OCI-M2 (cell line): ENCODE measurements at regions not wholly inside any gene's neighbourhood (a gene's known extent, or its start where the extent isn't known, plus 50 kb on each side); places are given as distances from the start of the nearest gene placed in this dataset.
"Not testable (repeated sequence)": the region's sequence is repeated elsewhere in the genome, so short reads cannot be mapped to it uniquely, and the experiment has no call there.

ENCODE experiments used
- DNase-seq: peaks from one replicate; lab custom pipeline; 2025; ENCODE audit not compliant: unreplicated experiment; lab: John Stamatoyannopoulos, UW

DNA sequence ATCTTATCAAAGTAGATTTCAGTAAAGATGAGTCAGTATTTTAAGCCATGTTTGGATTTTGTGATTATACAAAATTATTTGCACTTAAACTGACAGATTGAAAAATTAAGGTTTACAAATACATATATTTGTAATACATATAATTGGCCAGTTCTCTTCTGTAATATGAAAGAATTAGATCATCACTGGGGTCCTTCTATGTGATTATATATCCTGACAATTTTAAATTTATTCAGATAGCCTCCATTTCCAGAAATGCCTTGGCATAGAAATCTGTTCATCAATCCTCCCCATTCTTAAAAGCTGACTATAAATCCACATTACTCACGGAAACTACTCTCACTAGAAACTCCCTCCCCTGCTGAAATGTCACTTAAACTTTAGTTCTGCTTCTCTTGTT, 280.4 kb upstream of the ANXA10 start:
- no peak for DNase-seq

DNA sequence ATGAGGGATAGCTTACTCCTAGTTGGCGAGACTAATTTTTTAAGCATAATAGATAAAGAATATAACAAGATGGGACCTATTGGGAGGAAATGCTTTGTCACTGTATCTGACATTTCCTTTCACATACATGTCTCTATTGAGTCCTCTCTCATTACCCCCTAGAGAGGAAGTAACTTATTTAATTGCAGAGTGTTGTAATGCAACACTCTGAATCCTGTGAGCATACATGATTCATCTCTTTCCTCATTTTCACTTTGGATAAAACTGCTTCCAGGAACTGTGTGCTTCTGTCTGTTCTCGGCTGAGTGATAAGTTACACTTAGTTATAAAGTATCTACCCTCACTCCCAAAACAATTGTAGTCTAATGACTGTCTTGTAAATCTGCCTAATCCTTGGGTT, 266.1 kb upstream of the ANXA10 start:
- no peak for DNase-seq

DNA sequence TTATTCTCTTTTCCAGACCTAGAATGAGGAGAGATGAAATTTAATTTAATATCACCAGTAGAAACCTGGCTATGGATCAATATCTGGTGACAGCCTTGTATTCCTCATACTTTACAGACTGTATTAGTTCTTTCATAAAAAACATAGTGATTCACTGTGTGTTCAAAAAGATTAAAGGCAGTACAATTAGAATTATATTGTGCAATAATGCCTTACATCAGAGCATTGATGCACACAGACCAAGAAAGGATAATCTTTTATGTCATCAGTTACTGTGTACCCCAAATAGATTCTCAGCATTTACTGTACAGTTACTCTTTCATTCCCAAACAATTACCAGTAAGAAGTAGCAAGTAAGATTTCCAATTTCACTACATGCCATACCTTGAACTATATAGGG, 260.5 kb upstream of the ANXA10 start:
- DNase-seq, result no peak

DNA sequence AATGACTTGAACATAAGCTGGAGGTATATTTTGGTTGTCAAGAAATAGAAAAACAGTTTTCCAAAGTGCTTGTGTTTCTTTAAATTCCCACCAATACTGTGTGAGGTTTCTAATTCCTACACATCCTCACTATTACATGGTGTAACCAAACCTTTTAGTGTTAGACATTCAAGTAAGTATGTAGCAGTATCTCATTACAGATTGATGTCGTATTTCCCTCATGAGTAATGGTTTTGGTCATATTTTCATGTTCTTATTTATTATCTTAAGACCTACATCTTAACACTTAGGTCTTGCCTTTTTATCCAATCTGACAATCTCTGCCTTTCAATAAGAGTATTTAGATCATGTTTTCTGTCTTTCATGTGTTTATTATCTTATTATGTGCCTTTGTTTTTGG, 253.7 kb upstream of the ANXA10 start:
- DNase-seq, result no peak

- no peak for DNase-seq
Observed at GRCh38 chr4:167842487-167842886, 249.8 kb upstream of the ANXA10 start.

DNA sequence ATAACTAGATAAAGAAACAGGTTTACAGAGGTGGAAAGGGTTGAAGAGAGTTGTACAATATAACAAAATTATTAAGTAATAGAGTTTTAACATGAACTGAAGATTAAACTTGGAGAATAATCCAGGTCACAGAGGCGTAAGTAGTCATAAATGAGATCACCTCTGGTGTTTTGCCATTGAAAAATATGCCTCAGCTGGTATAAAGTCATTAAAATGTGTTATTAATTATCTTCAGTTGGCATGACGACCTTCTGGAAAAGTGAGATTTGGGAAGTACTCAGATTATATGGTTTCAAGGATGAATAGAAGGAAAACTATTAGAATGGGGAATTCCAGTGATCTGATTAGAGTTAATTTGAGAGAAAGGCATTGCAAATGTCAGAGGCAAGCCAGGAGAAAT, 237.5 kb upstream of the ANXA10 start:
- DNase-seq, result no peak

GRCh38 chr4:167858127-167858526, 234.2 kb upstream of the ANXA10 start:
- not testable (repeated sequence) for DNase-seq

GRCh38 chr4:167867191-167867590, 225.1 kb upstream of the ANXA10 start:
- no peak for DNase-seq

DNA sequence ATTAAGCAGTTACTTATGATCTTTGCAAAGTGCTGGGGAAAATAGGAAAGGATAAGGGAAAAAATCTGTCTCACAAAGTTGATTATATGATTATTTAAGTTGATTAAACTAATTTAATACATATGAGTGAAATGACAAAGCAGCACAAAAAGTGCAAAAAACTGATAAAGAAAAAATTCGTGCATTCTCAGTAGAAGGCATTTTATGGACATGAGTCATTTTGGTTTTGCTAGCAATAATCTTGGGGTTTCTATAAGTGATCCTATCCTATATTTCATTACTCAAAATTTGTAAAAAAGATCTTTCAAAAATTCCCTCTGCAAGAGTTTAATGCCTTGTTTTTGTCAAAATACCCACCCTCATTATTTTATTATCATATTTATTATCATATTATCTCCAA, 224.2 kb upstream of the ANXA10 start:
- no peak for DNase-seq

GRCh38 chr4:167873496-167873895, 218.8 kb upstream of the ANXA10 start:
- DNase-seq, result no peak

DNA sequence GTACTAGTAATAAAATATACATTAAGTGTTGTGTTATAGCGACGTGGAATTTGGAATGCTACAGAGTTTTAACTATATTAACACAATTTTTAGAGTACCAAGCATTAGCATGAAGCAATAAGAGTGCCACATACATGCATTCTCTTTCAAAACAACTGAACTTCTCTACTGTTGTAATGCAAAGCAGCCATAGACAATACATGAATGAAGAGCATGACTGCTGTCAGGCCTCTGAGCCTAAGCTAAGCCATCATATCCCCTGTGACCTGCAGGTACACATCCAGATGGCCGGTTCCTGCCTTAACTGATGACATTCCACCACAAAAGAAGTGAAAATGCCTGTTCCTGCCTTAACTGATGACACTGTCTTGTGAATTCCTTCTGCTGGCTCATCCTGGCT, 216.2 kb upstream of the ANXA10 start:
- DNase-seq, result not testable (repeated sequence)

GRCh38 chr4:167877826-167878225, 214.5 kb upstream of the ANXA10 start:
- DNase-seq, result not testable (repeated sequence)

- no peak for DNase-seq
Observed at GRCh38 chr4:167883266-167883665, 209.1 kb upstream of the ANXA10 start.

GRCh38 chr4:167885071-167885470, 207.3 kb upstream of the ANXA10 start:
- DNase-seq, result no peak

DNA sequence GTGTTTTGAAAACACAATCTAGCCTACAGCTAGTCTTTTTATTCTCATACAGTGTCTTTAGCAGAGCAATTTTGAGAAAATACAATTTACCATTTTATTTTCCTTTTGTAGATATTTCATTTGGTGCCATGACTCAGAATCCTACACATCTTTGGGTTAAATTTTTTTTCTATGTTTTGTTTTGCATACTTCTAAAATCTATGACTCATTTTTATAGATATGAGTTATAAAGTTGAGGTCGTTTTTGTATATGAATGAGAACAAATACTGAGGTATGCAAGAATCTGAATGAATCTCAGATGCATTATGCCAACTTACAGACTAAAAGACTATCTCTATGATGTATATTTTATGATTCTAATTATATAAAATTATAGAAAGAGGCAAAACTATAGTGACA, 206.5 kb upstream of the ANXA10 start:
- DNase-seq, result no peak

- no peak for DNase-seq
Observed at GRCh38 chr4:167887726-167888125, 204.6 kb upstream of the ANXA10 start.

DNA sequence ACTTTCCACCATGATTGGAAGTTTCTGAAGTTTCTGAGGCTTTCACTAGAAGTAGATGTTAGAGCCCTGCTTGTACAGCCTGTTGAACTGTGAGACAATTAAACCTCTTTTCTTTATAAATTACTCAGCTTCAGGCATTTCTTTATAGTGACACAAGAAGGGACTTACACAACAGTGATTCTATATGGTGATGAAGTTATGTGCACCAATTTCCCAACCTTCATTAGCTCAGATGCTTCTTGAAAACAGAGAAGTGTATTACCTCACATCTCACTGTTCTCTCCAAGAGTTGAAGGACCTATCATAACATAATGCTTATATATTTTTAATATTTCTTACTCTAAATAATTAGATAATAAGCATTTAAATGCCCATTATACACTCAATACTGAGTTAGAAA, 202.1 kb upstream of the ANXA10 start:
- no peak for DNase-seq

GRCh38 chr4:167893531-167893930, 198.8 kb upstream of the ANXA10 start:
- no peak for DNase-seq

- DNase-seq, result not testable (repeated sequence)
Observed at GRCh38 chr4:167896260-167896659, 196.1 kb upstream of the ANXA10 start.

GRCh38 chr4:167897116-167897515, 195.2 kb upstream of the ANXA10 start:
- no peak for DNase-seq

DNA sequence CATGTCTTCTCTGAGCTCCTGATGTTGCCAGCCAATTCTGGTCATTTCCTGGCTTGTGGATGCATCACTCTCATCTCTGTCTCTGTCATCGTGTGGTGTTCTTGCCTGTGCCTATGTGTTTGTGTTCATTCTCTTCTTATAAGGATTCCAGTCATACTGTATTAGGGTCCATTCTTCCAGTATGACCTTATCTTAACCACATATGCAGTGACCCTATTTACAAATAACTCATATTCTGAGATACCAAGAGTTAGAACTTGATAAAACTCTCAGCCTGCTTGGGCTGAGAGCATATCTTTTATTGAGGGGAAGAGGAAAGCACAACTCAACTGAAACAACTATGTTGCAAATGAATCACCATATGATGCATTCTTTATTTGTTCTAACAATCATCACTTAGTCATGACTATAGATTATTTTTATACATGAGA, 189.0 kb upstream of the ANXA10 start:
- no peak for DNase-seq

DNA sequence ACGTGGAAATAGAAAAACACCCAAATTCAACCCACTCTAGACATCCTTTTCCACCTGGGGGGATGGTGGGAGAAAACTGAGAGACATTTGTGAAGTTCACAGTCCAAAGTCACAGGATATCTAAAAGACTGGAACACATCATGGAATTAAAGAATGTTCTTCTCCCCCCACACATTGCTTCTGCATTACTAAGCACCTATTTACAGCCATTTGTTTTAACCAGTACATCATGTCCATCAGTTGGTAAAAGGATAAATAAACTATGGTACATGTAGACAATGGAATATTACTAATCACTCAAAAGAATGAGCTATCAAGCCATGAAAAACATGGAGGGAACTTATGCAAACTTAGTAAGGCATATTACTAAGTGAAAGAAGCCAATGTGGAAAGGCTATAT, 185.5 kb upstream of the ANXA10 start:
- no peak for DNase-seq

GRCh38 chr4:167908816-167909215, 183.5 kb upstream of the ANXA10 start:
- no peak for DNase-seq

GRCh38 chr4:167912535-167912934, 179.8 kb upstream of the ANXA10 start:
- DNase-seq, result not testable (repeated sequence)
